ENCODE measurements at regions not wholly inside any gene's neighbourhood (a gene's known extent, or its start where the extent isn't known, plus 50 kb on each side); places are given as distances from the start of the nearest gene placed in this dataset.

DNA sequence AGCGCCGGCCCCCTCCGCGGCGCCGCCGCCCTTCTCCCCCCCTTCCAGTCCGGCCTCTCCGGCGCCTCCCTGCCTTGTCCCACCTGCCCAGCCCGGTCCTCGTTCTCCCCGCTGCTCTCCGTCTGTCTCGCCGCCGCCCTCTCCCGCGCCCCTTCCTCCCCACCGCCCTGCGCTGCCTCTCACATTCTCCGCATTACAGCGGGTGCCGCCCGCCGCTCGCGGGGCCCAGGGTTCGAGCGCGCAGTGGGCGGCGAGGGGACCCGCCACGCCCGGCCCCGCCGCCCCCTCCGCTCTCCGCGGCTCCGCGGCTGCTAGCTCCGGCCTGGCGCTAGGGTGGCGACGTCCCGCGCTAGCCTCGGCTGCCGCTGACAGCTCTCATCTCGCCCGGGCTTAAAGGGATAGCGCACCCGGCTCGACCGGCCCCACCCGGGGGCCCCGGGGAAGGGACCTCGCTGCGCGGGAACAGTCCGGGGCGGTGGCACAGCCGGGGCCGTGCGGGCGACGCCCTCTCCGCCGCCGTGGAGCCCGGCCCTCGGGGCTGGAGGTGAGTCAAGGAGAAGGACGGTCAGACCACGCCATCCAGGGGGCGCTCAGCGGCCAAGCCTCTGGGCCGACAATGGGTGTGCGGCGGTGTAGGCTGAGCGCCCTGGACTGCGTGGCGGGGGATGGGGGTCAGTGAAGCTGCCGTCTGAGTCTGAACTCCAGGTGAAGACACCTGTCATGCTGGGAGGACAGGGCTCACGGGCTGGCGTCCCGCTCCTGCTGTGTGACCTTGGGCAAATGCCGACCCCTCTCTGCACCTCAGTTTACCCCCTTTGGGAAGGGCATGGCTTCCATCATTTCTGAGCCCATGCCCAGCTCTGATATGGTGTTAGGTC lies 187.4 kb upstream of the LINGO1 start:
- Mint-ChIP-seq H3K27me3 (ENCODE audit: low read depth in 3 of 3) (peaks cover 11 to 23% (median 21%) of the 10 kb centered on the region in 3 donors), H3K9me3 (peaks cover 0 to 3% (median 0%) of the 10 kb centered on the region in 6 donors), H3K27ac (no peak overlapping the region), H3K36me3 (peaks cover 0 to 4% (median 0%) of the 10 kb centered on the region in 3 donors), H3K4me3 (no peak overlapping the region), H3K4me1 (no peaks in the 10 kb centered on the region)
- DNase-seq, result no peak

DNA sequence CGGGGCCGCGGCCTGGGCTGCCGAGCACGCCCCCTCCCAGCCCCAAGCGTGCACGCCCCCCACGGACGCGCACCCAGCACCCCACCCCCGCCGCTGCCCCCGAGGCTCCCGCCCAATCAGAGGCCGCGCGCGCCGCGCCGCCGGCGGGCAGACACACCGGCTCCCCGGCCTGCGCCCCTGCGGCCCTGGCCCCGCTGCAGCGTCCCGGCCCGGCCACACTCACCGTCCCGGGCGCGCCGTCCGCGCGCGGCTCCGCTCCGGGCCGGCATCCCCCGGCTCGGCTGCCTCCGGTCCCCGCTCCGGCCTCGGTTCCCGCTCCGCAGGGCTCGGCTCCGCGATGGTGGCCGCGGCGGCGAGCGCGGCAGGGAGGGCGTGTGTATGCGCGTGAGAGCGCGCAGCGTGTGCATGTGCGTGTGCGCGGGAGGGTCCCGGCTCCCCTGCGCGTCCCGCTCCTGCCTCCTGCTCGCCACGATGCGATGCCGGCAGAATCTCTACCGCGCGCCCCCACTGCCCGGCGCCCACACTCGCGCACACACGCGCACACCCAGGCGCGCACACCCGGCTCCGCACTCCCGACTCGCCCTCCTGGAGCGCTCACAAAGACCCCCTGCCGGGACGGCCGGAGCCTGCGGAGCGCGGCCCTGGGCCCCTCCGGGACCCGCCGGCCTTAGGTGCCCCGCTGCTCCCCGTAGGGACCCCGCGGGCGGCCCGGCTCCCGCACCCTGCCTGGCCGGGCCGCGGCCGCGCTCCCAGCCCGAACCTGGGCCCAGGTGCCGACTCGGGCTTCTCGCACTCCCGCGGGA lies 186.5 kb upstream of the LINGO1 start:
- H3K27ac Mint-ChIP-seq, result no peak overlapping the region
- no peak for DNase-seq
- no peak overlapping the region for H3K4me3 Mint-ChIP-seq
- H3K36me3 Mint-ChIP-seq, result peaks cover 0 to 4% (median 0%) of the 10 kb centered on the region in 3 donors
- peaks cover 11 to 23% (median 19%) of the 10 kb centered on the region in 3 donors for H3K27me3 Mint-ChIP-seq (ENCODE audit: low read depth in 3 of 3)
- peaks cover 0 to 3% (median 0%) of the 10 kb centered on the region in 6 donors for H3K9me3 Mint-ChIP-seq
- no peaks in the 10 kb centered on the region for H3K4me1 Mint-ChIP-seq

DNA sequence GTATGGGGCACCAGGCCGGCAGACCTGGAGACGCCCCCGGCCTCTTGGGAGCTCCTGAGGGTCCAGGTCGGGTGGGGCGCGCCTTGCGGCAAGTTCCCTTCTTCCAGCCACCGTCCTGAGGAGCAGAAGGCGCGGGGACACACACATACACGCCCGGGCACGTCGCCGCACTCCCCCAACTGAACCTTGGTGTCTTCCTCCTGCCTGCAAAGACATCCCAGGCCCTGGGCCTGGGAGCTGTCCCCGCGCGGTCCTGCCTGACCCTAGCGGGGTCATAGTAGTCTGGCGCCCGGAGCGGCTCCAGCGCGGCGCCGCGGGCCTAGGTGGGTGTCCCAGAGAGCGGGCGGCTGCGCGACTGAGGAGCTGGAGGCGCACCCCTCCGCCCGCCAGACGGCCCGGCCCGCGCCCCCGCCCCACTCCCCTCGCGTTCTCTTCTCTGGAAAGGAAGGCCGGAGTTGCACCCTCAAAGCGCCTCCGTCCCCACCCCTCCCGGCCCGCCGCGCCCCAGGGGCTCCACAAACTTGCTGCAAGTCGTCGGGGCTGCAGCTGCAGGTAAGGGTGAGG lies 185.9 kb upstream of the LINGO1 start:
- Mint-ChIP-seq H3K36me3 (peaks cover 0 to 4% (median 0%) of the 10 kb centered on the region in 3 donors), H3K27me3 (ENCODE audit: low read depth in 3 of 3) (peaks cover 11 to 23% (median 19%) of the 10 kb centered on the region in 3 donors), H3K9me3 (peaks cover 0 to 3% (median 0%) of the 10 kb centered on the region in 6 donors), H3K4me3 (no peak overlapping the region), H3K4me1 (no peaks in the 10 kb centered on the region), H3K27ac (no peak overlapping the region)
- no peak for DNase-seq

DNA sequence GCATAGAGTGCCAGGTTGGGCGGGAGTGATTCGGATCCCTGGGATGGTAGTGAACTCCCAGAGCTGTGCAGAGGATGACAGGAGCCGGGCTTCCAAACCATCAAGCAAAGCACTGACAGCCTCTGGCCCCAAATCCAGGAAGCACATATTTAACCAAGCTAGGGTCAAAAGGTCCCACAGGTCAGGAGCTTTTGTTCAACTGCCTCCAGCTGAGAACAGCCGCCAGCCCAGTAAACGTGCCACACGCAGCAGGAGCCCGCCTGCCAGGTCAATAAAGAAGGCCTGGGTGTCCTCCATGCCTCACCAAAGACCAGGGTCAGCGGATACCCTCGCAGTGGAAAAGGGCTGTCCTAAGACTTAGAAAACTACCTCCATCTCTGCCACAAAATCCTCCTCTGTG lies 184.7 kb upstream of the LINGO1 start:
- no peaks in the 10 kb centered on the region for H3K4me1 Mint-ChIP-seq
- H3K4me3 Mint-ChIP-seq, result peak overlapping the region in 1 of 5 donors; percentile 10
- H3K27ac Mint-ChIP-seq, result no peak overlapping the region
- no peak for DNase-seq
- H3K36me3 Mint-ChIP-seq, result peaks cover 0 to 4% (median 0%) of the 10 kb centered on the region in 3 donors
- H3K27me3 Mint-ChIP-seq (ENCODE audit: low read depth in 3 of 3), result peaks cover 11 to 23% (median 18%) of the 10 kb centered on the region in 3 donors
- peaks cover 0 to 3% (median 0%) of the 10 kb centered on the region in 6 donors for H3K9me3 Mint-ChIP-seq

DNA sequence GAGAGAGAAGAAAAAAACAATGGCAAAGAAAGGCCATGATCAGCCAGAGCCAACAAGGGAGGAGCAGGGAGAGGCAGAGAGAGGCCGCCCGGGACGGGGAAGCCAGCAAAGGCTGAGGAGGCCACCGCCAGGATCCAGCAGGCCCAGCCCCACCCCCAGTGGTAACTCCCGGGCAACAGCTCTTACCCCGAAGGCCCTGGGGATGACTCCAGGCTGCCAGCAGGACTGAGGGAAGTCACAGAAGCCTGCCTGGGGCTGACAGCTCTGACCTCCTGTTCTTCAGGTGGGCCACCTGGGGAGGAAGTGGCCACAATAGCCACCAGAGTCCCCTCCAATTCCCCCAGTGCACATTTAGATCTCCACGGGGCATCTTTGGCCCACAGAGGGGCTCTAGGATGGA lies 184.3 kb upstream of the LINGO1 start:
- no peak overlapping the region for H3K4me3 Mint-ChIP-seq
- H3K27me3 Mint-ChIP-seq (ENCODE audit: low read depth in 3 of 3), result peaks cover 11 to 23% (median 16%) of the 10 kb centered on the region in 3 donors

DNA sequence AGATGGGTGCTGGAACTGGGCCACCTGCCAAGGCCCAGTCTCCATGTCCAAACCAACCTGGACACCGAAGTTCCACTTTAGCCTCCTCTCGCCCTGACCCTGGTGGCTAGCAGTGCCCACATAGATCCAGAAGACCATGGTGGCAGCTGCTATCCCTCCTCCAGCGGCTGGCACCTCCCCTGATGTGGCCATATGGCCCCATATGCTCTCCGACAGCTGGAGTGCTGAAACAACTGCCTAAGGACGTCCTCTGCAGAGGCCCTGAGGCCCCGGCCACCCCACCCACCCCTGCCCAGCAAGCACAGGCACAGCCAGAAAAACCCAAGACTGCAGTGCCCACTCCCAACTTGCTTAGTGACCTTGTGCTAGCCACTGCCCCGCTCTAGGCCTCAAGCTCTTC lies 182.3 kb upstream of the LINGO1 start:
- Mint-ChIP-seq H3K27ac (no peak overlapping the region), H3K4me3 (no peak overlapping the region), H3K36me3 (no peaks in the 10 kb centered on the region), H3K4me1 (no peaks in the 10 kb centered on the region), H3K9me3 (no peaks in the 10 kb centered on the region), H3K27me3 (ENCODE audit: low read depth in 3 of 3) (peaks cover 3 to 16% (median 8%) of the 10 kb centered on the region in 3 donors)
- no peak for DNase-seq

More for the DNA sequence above, 184.3 kb upstream of the LINGO1 start:
- no peak for DNase-seq
- Mint-ChIP-seq H3K4me1 (no peaks in the 10 kb centered on the region), H3K27ac (no peak overlapping the region), H3K9me3 (no peaks in the 10 kb centered on the region), H3K36me3 (peaks cover 0 to 4% (median 0%) of the 10 kb centered on the region in 3 donors)

DNA sequence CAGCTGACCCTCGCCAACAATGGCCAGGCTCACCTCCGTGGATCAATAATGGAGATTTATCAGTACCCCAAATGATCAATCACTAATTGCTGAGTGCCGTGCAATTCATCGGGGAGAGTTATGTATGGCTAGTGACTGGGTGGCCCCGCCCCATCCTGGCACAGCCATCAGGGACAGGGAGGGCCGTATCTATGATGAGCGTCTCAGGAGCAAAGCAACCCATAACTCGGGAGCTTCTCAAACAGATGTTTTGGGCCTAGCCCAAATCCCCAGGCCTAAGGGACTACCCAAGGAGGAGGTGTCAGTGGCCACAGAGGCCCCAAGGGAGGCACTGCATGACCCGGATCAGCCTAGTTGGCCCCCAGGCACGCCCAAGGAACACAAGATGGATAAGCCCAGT lies 180.0 kb upstream of the LINGO1 start:
- H3K4me1 Mint-ChIP-seq, result no peaks in the 10 kb centered on the region
- no peaks in the 10 kb centered on the region for H3K9me3 Mint-ChIP-seq
- H3K27me3 Mint-ChIP-seq (ENCODE audit: low read depth in 3 of 3), result peaks cover 3 to 13% (median 9%) of the 10 kb centered on the region in 3 donors
- no peak overlapping the region for H3K27ac Mint-ChIP-seq
- no peaks in the 10 kb centered on the region for H3K36me3 Mint-ChIP-seq
- DNase-seq, result no peak
- no peak overlapping the region for H3K4me3 Mint-ChIP-seq

DNA sequence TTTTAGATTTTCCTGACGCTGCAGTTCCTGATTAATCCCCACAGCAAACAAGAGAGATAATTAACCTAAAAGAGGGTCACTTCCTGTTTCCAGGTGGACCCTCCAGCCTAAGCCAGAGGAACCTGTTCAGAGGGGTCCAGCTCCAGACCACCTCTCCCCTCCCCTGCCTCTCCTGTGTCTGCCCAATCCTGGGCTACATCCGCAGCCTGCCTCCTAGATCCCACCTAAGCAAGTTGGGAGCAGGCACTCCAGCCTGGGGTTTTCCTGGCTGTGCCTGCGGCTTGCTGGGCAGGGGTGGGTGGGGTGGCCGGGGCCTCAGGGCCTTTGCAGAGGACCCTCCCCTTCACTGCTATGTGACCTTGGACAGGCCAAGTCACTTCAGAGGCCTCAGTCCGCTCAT lies 178.6 kb upstream of the LINGO1 start:
- Mint-ChIP-seq H3K4me3 (no peak overlapping the region), H3K4me1 (no peaks in the 10 kb centered on the region), H3K27ac (no peak overlapping the region), H3K27me3 (ENCODE audit: low read depth in 3 of 3) (peaks cover 3 to 9% (median 6%) of the 10 kb centered on the region in 3 donors), H3K36me3 (no peaks in the 10 kb centered on the region), H3K9me3 (no peaks in the 10 kb centered on the region)
- DNase-seq, result no peak

DNA sequence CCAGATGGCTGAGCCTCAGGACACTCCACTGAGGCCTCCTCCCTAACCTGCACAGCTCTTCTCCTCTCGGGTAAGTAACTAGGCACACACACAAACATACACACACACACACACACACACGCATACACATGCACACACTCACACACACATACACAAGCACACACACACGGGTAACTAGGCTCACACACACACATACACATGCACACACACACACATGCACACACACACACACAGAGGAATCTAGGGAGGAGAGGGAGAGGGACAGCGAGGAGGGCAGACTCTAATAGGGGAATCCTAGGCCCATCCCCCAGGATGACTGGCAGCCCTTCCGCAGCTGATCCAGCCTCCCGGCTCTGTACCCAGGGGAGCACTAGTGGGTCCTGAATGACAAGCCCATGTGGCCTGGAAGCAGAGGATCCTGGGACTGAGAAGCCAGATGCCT lies 177.4 kb upstream of the LINGO1 start:
- Mint-ChIP-seq H3K27ac (no peak overlapping the region), H3K36me3 (no peaks in the 10 kb centered on the region), H3K4me3 (no peak overlapping the region), H3K4me1 (no peaks in the 10 kb centered on the region), H3K27me3 (ENCODE audit: low read depth in 3 of 3) (peaks cover 0 to 6% (median 2%) of the 10 kb centered on the region in 3 donors), H3K9me3 (no peaks in the 10 kb centered on the region)
- no peak for DNase-seq

DNA sequence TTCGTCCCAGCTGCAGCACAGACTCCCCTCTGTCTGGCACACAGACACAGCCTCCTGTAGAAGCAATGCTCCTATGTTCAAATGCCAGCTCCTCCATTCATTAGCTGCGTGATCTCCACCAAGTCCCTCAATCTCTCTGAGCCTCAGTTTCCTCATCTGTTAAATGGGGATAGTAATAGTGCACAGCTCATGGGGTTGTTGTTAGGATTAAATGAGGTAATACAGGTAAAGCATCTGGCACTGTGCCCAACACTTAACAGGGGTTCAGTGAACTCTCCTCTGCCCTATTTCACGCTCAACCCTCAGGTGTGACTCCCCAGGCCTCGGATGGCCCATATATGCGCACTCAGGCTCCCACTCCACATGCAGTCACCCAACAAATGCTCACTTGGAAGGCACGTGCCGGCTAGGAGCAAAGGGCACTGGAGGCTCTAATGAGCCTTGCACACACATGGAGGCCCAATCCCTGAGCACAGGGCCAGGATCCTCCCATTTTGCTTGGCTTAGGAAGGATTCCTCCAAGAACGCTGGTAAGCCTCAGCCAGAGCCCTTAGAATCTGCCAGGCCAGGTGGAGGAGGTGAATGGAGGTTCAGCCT lies 176.0 kb upstream of the LINGO1 start:
- Mint-ChIP-seq H3K27ac (no peak overlapping the region), H3K4me3 (no peak overlapping the region), H3K36me3 (no peaks in the 10 kb centered on the region), H3K27me3 (ENCODE audit: low read depth in 3 of 3) (peaks cover 0 to 6% (median 5%) of the 10 kb centered on the region in 3 donors), H3K9me3 (no peaks in the 10 kb centered on the region), H3K4me1 (no peaks in the 10 kb centered on the region)
- DNase-seq, result no peak

DNA sequence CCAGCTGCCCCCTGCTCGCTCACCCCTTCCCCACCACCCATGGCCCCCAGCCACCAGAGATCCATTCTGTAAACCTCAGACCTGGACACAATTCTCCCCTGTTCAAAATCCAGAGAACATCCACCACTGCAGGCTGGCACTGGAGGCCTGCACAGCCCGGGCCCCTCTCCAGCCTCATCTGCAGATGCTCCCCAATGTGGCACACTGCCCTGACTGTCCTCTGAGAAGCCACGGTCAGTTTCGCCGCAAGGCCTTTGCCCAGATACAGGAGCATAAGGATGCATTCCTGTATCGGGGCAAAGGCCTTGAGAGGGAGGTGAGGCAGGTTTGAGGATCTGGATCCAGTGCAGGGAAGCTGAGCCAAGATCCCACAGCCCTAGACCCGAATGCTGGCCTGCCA lies 175.4 kb upstream of the LINGO1 start:
- no peaks in the 10 kb centered on the region for H3K4me1 Mint-ChIP-seq
- no peaks in the 10 kb centered on the region for H3K9me3 Mint-ChIP-seq
- H3K36me3 Mint-ChIP-seq, result no peaks in the 10 kb centered on the region
- H3K4me3 Mint-ChIP-seq, result no peak overlapping the region
- H3K27ac Mint-ChIP-seq, result no peak overlapping the region
- peaks cover 0 to 7% (median 5%) of the 10 kb centered on the region in 3 donors for H3K27me3 Mint-ChIP-seq (ENCODE audit: low read depth in 3 of 3)
- DNase-seq, result no peak

DNA sequence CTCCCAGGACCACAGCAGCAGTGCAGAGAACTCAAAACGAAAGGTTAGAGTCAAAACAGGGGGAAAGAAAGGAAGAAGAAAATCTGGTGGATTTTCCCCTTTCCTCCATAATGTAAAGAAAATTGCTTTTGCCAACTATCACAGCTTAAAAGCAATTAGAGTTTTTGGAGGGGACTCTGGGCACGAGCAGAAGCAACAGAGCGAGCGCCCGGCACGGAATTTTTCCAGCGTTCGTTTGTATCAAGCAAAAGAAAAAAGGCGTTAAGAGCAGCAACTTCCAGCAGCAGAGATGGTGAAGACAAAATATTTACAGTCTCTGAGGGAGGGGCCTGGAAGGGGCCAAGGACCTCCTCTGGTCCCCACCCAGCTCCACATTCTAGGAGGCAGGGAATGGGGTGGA lies 174.9 kb upstream of the LINGO1 start:
- Mint-ChIP-seq H3K27ac (no peak overlapping the region), H3K4me3 (no peak overlapping the region), H3K27me3 (ENCODE audit: low read depth in 3 of 3) (peaks cover 0 to 7% (median 5%) of the 10 kb centered on the region in 3 donors), H3K36me3 (no peaks in the 10 kb centered on the region), H3K4me1 (no peaks in the 10 kb centered on the region), H3K9me3 (no peaks in the 10 kb centered on the region)
- no peak for DNase-seq

DNA sequence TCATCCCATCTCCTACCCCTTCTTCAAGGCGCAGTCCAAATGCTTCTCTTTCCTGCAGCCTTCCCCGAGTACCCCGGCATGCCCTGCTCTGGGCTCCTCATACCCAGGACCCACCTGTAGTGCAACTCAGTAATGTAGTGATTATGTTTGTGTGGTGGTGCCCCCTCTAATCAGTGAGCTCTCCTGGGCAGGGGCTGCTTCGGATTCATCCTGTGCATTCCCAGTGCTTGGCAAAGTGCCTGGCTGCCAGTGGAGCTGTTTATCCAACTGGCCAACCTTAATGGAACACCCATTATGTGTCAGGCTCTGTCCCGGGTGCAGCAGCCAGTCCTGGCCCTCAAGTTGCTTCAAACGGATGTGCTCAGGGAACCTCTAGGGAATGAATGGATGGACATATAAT lies 174.4 kb upstream of the LINGO1 start:
- H3K27me3 Mint-ChIP-seq (ENCODE audit: low read depth in 3 of 3), result peaks cover 0 to 7% (median 5%) of the 10 kb centered on the region in 3 donors
- no peaks in the 10 kb centered on the region for H3K9me3 Mint-ChIP-seq
- no peaks in the 10 kb centered on the region for H3K4me1 Mint-ChIP-seq
- H3K4me3 Mint-ChIP-seq, result no peak overlapping the region
- no peaks in the 10 kb centered on the region for H3K36me3 Mint-ChIP-seq
- no peak overlapping the region for H3K27ac Mint-ChIP-seq
- DNase-seq, result no peak
